ENCODE measurements at regions not wholly inside any gene's neighbourhood (a gene's known extent, or its start where the extent isn't known, plus 50 kb on each side); places are given as distances from the start of the nearest gene placed in this dataset.
"Not testable (repeated sequence)": the region's sequence is repeated elsewhere in the genome, so short reads cannot be mapped to it uniquely, and the experiment has no call there.

GRCh38 chr4:112031712-112032328, 113.4 kb upstream of the FAM241A start:
- Histone ChIP-seq H3K4me3 (no peak overlapping the region), H3K4me1 (no peaks in the 10 kb centered on the region), H3K27ac (no peak overlapping the region), H3K9me3 (no peaks in the 10 kb centered on the region), H3K27me3 (no peaks in the 10 kb centered on the region), H3K36me3 (no peaks in the 10 kb centered on the region)
- intact Hi-C loops (cut with DNase I), result no loop called here
- TF ChIP-seq CTCF (IDR thresholded peaks at IDR 0.05) (peak; percentile 57 to 72 (median 65)), POLR2A (IDR thresholded peaks at IDR 0.05) (no peak)
- WGBS (ENCODE audit: insufficient coverage, low coverage, low lambda C conversion rate, missing lambda C conversion rate), result 13% methylated on average over 6 of the region's 6 CpGs
- ATAC-seq, result peak; percentile 71 to 89 (median 82)
- no peak for DNase-seq

- no peaks in the 10 kb centered on the region for H3K27me3 ChIP-seq
- no peak overlapping the region for H3K4me3 ChIP-seq
- no peak for ATAC-seq
- no peak overlapping the region for H3K27ac ChIP-seq
- TF ChIP-seq POLR2A (IDR thresholded peaks at IDR 0.05), result no peak
- TF ChIP-seq CTCF (IDR thresholded peaks at IDR 0.05), result no peak
- intact Hi-C loops (cut with DNase I), result no loop called here
- H3K9me3 ChIP-seq, result no peaks in the 10 kb centered on the region
- no peaks in the 10 kb centered on the region for H3K36me3 ChIP-seq
- 11% methylated on average over 3 of the region's 3 CpGs for WGBS (ENCODE audit: insufficient coverage, low coverage, low lambda C conversion rate, missing lambda C conversion rate)
- no peak for DNase-seq
- no peaks in the 10 kb centered on the region for H3K4me1 ChIP-seq
These were observed 108.4 kb upstream of the FAM241A start for GRCh38 chr4:112036886-112037285.

GRCh38 chr4:112038861-112039260, 106.4 kb upstream of the FAM241A start:
- 64% methylated on average over 2 of the region's 2 CpGs for WGBS (ENCODE audit: insufficient coverage, low coverage, low lambda C conversion rate, missing lambda C conversion rate)
- H3K9me3 ChIP-seq, result no peaks in the 10 kb centered on the region
- ATAC-seq, result no peak
- TF ChIP-seq POLR2A (IDR thresholded peaks at IDR 0.05) (no peak), CTCF (IDR thresholded peaks at IDR 0.05) (no peak)
- H3K27me3 ChIP-seq, result no peaks in the 10 kb centered on the region
- intact Hi-C loops (cut with DNase I), result no loop called here
- no peaks in the 10 kb centered on the region for H3K36me3 ChIP-seq
- H3K4me1 ChIP-seq, result no peaks in the 10 kb centered on the region
- no peak overlapping the region for H3K4me3 ChIP-seq
- H3K27ac ChIP-seq, result no peak overlapping the region
- no peak for DNase-seq

- H3K4me1 ChIP-seq; H3K36me3 ChIP-seq; H3K27ac ChIP-seq; DNase-seq; intact Hi-C loops (cut with DNase I); H3K9me3 ChIP-seq; ATAC-seq; H3K27me3 ChIP-seq; H3K4me3 ChIP-seq: not testable (repeated sequence)
- 96% methylated on average over 3 of the region's 3 CpGs for WGBS (ENCODE audit: insufficient coverage, low coverage, low lambda C conversion rate, missing lambda C conversion rate)
These were observed 96.1 kb upstream of the FAM241A start for GRCh38 chr4:112049119-112049518.

GRCh38 chr4:112053825-112054350, 91.4 kb upstream of the FAM241A start:
- 78% methylated on average over 2 of the region's 2 CpGs for WGBS (ENCODE audit: insufficient coverage, low coverage, low lambda C conversion rate, missing lambda C conversion rate)
- DNase-seq, result no peak
- TF ChIP-seq CTCF (IDR thresholded peaks at IDR 0.05) (no peak), POLR2A (IDR thresholded peaks at IDR 0.05) (no peak)
- H3K4me3 ChIP-seq, result no peak overlapping the region
- no peak overlapping the region for H3K27ac ChIP-seq
- H3K9me3 ChIP-seq, result no peaks in the 10 kb centered on the region
- no peaks in the 10 kb centered on the region for H3K36me3 ChIP-seq
- intact Hi-C loops (cut with DNase I), result no loop called here
- H3K27me3 ChIP-seq, result no peaks in the 10 kb centered on the region
- no peaks in the 10 kb centered on the region for H3K4me1 ChIP-seq
- no peak for ATAC-seq

Data from right lobe of liver (tissue), 6 donors.